ENCODE measurements at regions not wholly inside any gene's neighbourhood (a gene's known extent, or its start where the extent isn't known, plus 50 kb on each side); places are given as distances from the start of the nearest gene placed in this dataset.
A peak's percentile ranks its signal among the peaks of the same experiment; 100 is the strongest.

GRCh38 chr5:90169078-90169477 is 240.5 kb downstream of the CETN3 start:
- Mint-ChIP-seq H3K4me1 (ENCODE audit: low read depth) (no peaks in the 10 kb centered on the region), H3K4me3 (ENCODE audit: low read depth) (no peak overlapping the region), H3K36me3 (ENCODE audit: insufficient read depth) (no peaks in the 10 kb centered on the region), H3K27ac (no peak overlapping the region), H3K9me3 (ENCODE audit: low read depth) (no peaks in the 10 kb centered on the region), H3K27me3 (no peaks in the 10 kb centered on the region)
- TF ChIP-seq CTCF (IDR thresholded peaks at IDR 0.05; ENCODE audit: unreplicated experiment) = no peak
- DNase-seq (ENCODE audit: low spot score, unreplicated experiment) = no peak

- Mint-ChIP-seq H3K36me3 (ENCODE audit: insufficient read depth) (no peaks in the 10 kb centered on the region), H3K27me3 (no peaks in the 10 kb centered on the region), H3K9me3 (ENCODE audit: low read depth) (no peaks in the 10 kb centered on the region), H3K27ac (no peak overlapping the region), H3K4me3 (ENCODE audit: low read depth) (no peak overlapping the region), H3K4me1 (ENCODE audit: low read depth) (no peaks in the 10 kb centered on the region)
- TF ChIP-seq CTCF (IDR thresholded peaks at IDR 0.05; ENCODE audit: unreplicated experiment) = no peak
- DNase-seq (ENCODE audit: low spot score, unreplicated experiment) = no peak
These were observed 241.2 kb downstream of the CETN3 start for GRCh38 chr5:90168399-90168798.

GRCh38 chr5:90166816-90167215 is 242.7 kb downstream of the CETN3 start:
- no peak for TF ChIP-seq CTCF (IDR thresholded peaks at IDR 0.05; ENCODE audit: unreplicated experiment)
- Mint-ChIP-seq H3K9me3 (ENCODE audit: low read depth) (no peaks in the 10 kb centered on the region), H3K27me3 (no peaks in the 10 kb centered on the region), H3K36me3 (ENCODE audit: insufficient read depth) (no peaks in the 10 kb centered on the region), H3K27ac (no peak overlapping the region), H3K4me3 (ENCODE audit: low read depth) (no peak overlapping the region), H3K4me1 (ENCODE audit: low read depth) (no peaks in the 10 kb centered on the region)
- no peak for DNase-seq (ENCODE audit: low spot score, unreplicated experiment)

- TF ChIP-seq CTCF (IDR thresholded peaks at IDR 0.05; ENCODE audit: unreplicated experiment) = no peak
- H3K4me1 Mint-ChIP-seq (ENCODE audit: low read depth) = no peaks in the 10 kb centered on the region
- no peaks in the 10 kb centered on the region for H3K36me3 Mint-ChIP-seq (ENCODE audit: insufficient read depth)
- no peaks in the 10 kb centered on the region for H3K27me3 Mint-ChIP-seq
- no peaks in the 10 kb centered on the region for H3K9me3 Mint-ChIP-seq (ENCODE audit: low read depth)
- H3K27ac Mint-ChIP-seq = no peak overlapping the region
- no peak for DNase-seq (ENCODE audit: low spot score, unreplicated experiment)
- no peak overlapping the region for H3K4me3 Mint-ChIP-seq (ENCODE audit: low read depth)
These were observed 247.2 kb downstream of the CETN3 start for GRCh38 chr5:90162324-90162723.

GRCh38 chr5:90161414-90161813 is 248.1 kb downstream of the CETN3 start:
- no peak overlapping the region for H3K27ac Mint-ChIP-seq
- no peaks in the 10 kb centered on the region for H3K9me3 Mint-ChIP-seq (ENCODE audit: low read depth)
- H3K27me3 Mint-ChIP-seq = no peaks in the 10 kb centered on the region

More at GRCh38 chr5:90161414-90161813, 248.1 kb downstream of the CETN3 start:
- no peaks in the 10 kb centered on the region for H3K36me3 Mint-ChIP-seq (ENCODE audit: insufficient read depth)
- no peak for DNase-seq (ENCODE audit: low spot score, unreplicated experiment)
- H3K4me3 Mint-ChIP-seq (ENCODE audit: low read depth) = no peak overlapping the region
- H3K4me1 Mint-ChIP-seq (ENCODE audit: low read depth) = no peaks in the 10 kb centered on the region
- TF ChIP-seq CTCF (IDR thresholded peaks at IDR 0.05; ENCODE audit: unreplicated experiment) = peak; percentile 34
